PC-3 (cell line): ENCODE measurements at regions not wholly inside any gene's neighbourhood (a gene's known extent, or its start where the extent isn't known, plus 50 kb on each side); places are given as distances from the start of the nearest gene placed in this dataset.

Source experiments
- ATAC-seq: fragments of 200-7000 bp; cut with Tn5 transposase; 2 replicates; pipeline ENCODE4 v1.9.1; 2020; ENCODE audit warnings: mild to moderate bottlenecking, moderate library complexity
- BruUV-seq: library from RNA; stranded (reverse); fragments of 400-500 nt; replicated peaks from 2 replicates; lab custom pipeline; 2021; lab: Mats Ljungman, UMichigan
- CTCF ChIA-PET: fragments of 300-600 bp; sonication (Branson Sonifier 250); formaldehyde crosslinking; loops from one replicate; lab custom pipeline; 2022; ENCODE audit warnings: antibody characterized with exemption; lab: Charles Lee
- POLR2A ChIA-PET: fragments of 300-600 bp; sonication (Branson Sonifier 250); formaldehyde crosslinking; loops from one replicate; lab custom pipeline; 2022; ENCODE audit warnings: antibody characterized with exemption; ENCODE audit not compliant: unreplicated experiment; lab: Charles Lee
- DNase-seq: peaks from one replicate; pipeline ENCODE4 v3.0.0-alpha.2; 2015
- H2AFZ ChIP-seq: fragments of 300-600 bp; sonication (generic); 2 replicates; pipeline ENCODE4 v1.6.0; 2016; ENCODE audit warnings: antibody characterized with exemption, low read length
- H3F3A ChIP-seq: fragments of 300-600 bp; sonication (generic); one replicate; pipeline ENCODE4 v1.6.0; 2017; ENCODE audit warnings: antibody characterized with exemption, low read length, control low read depth, mild to moderate bottlenecking; ENCODE audit not compliant: unreplicated experiment
- H3K27ac ChIP-seq: fragments of 300-600 bp; sonication (generic); 2 replicates; pipeline ENCODE4 v1.5.1; 2016; ENCODE audit warnings: mild to moderate bottlenecking, low read length
- H3K27me3 ChIP-seq: fragments of 300-600 bp; sonication (generic); 2 replicates; pipeline ENCODE4 v1.6.1; 2016; ENCODE audit warnings: low read length, mixed read lengths
- H3K36me3 ChIP-seq: fragments of 300-600 bp; sonication (generic); 2 replicates; pipeline ENCODE4 v1.6.1; 2016; ENCODE audit warnings: low read depth, mixed run types, low read length, mixed read lengths
- H3K4me1 ChIP-seq: fragments of 300-600 bp; sonication (generic); 2 replicates; pipeline ENCODE4 v1.5.1; 2016; ENCODE audit warnings: low read length; ENCODE audit not compliant: insufficient read depth
- H3K4me2 ChIP-seq: fragments of 300-600 bp; sonication (generic); 2 replicates; pipeline ENCODE4 v1.6.0; 2016; ENCODE audit warnings: low read length
- H3K4me3 ChIP-seq: fragments of 300-600 bp; sonication (generic); 2 replicates; pipeline ENCODE4 v1.5.1; 2016; ENCODE audit warnings: mild to moderate bottlenecking, low read length, mixed read lengths
- H3K79me2 ChIP-seq: fragments of 300-600 bp; sonication (generic); 2 replicates; pipeline ENCODE4 v1.6.1; 2017; ENCODE audit warnings: low read length, mixed read lengths
- H3K9ac ChIP-seq: fragments of 300-600 bp; sonication (generic); 2 replicates; pipeline ENCODE4 v1.6.0; 2016; ENCODE audit warnings: mild to moderate bottlenecking, low read length
- H3K9me2 ChIP-seq: fragments of 300-600 bp; sonication (generic); replicated peaks from 2 replicates; pipeline ENCODE4 v1.6.1; 2016; ENCODE audit warnings: mixed run types, low read length, mixed read lengths
- H3K9me3 ChIP-seq: fragments of 300-600 bp; sonication (generic); 2 replicates; pipeline ENCODE4 v1.6.1; 2016; ENCODE audit warnings: low read length, mixed read lengths
- H4K20me1 ChIP-seq: fragments of 300-600 bp; sonication (generic); 2 replicates; pipeline ENCODE4 v1.6.1; 2016; ENCODE audit warnings: low read length, mixed read lengths
- EZH2 ChIP-seq: fragments of 300-600 bp; sonication (generic); IDR thresholded peaks from one replicate; pipeline ENCODE4 v1.6.1; 2017; ENCODE audit warnings: antibody characterized with exemption, mild to moderate bottlenecking, low read length; ENCODE audit not compliant: unreplicated experiment
- EZH2phosphoT487 ChIP-seq: fragments of 300-600 bp; sonication (generic); IDR thresholded peaks from 2 replicates; pipeline ENCODE4 v1.6.1; 2018; ENCODE audit warnings: mild to moderate bottlenecking, antibody characterized with exemption, low read length, borderline replicate concordance
- intact Hi-C: fragments of 100-400 bp; cut with micrococcal nuclease; formaldehyde crosslinking; loops from 2 replicates; pipeline ENCODE4 v1.9.0; 2023
- TF ChIP-seq, protein P1 (sequence below): fragments of 300-600 bp; sonication (generic); conservative IDR thresholded peaks from 2 replicates; pipeline ENCODE4 v1.5.1; 2017; ENCODE audit warnings: antibody characterized with exemption, low read depth, mild to moderate bottlenecking, low read length

DNA sequence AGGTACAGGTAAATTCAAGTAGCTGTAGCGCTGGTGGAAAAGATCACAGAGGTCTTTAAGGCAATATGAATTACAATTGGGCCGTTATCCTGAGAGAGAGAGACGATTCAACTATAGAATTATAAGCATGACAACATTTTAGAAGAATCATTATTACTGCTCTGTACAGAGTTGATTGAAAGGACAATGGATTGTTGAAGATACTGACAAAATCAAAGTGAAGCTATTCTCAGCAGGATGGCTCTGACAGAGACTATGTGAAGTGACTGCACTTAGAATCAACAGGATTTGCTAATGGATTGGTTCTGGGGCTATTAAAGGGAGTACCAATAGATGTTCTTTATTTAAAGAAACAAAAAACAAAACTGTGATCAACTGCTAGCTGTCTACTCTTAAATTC lies 634.8 kb upstream of the GRM3 start:
- Histone ChIP-seq H3K79me2 (no peaks in the 10 kb centered on the region), H3K4me2 (no peak overlapping the region), H3K9me3 (no peaks in the 10 kb centered on the region), H3K27ac (no peak overlapping the region), H3K27me3 (no peaks in the 10 kb centered on the region), H3K9me2 (no peaks in the 10 kb centered on the region), H3K36me3 (no peaks in the 10 kb centered on the region), H2AFZ (no peak overlapping the region), H3K4me3 (no peak overlapping the region), H4K20me1 (no peaks in the 10 kb centered on the region), H3K9ac (no peak overlapping the region), H3K4me1 (no peaks in the 10 kb centered on the region), H3F3A (no peaks in the 10 kb centered on the region)
- no TSS peak for BruUV-seq
- POLR2A ChIA-PET = no interaction called here
- CTCF ChIA-PET = no interaction called here
- DNase-seq (no peak), ATAC-seq (no peak)
- TF ChIP-seq, protein P1, sequence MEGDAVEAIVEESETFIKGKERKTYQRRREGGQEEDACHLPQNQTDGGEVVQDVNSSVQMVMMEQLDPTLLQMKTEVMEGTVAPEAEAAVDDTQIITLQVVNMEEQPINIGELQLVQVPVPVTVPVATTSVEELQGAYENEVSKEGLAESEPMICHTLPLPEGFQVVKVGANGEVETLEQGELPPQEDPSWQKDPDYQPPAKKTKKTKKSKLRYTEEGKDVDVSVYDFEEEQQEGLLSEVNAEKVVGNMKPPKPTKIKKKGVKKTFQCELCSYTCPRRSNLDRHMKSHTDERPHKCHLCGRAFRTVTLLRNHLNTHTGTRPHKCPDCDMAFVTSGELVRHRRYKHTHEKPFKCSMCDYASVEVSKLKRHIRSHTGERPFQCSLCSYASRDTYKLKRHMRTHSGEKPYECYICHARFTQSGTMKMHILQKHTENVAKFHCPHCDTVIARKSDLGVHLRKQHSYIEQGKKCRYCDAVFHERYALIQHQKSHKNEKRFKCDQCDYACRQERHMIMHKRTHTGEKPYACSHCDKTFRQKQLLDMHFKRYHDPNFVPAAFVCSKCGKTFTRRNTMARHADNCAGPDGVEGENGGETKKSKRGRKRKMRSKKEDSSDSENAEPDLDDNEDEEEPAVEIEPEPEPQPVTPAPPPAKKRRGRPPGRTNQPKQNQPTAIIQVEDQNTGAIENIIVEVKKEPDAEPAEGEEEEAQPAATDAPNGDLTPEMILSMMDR = no peak
- TF ChIP-seq EZH2 = no peak
- intact Hi-C loops = no loop called here

- no peak for TF ChIP-seq EZH2phosphoT487
- no peak for TF ChIP-seq EZH2
- TF ChIP-seq, protein P1 = no peak
Observed at GRCh38 chr7:86006909-86007308, 636.8 kb upstream of the GRM3 start.

GRCh38 chr7:86002858-86003257 lies 640.9 kb upstream of the GRM3 start:
- no peaks in the 10 kb centered on the region for H3K79me2 ChIP-seq
- ATAC-seq = no peak
- H3K4me2 ChIP-seq = no peak overlapping the region
- DNase-seq = no peak
- H3K4me3 ChIP-seq = no peak overlapping the region
- H3K36me3 ChIP-seq = no peaks in the 10 kb centered on the region
- H3K9me3 ChIP-seq = no peaks in the 10 kb centered on the region
- BruUV-seq = no TSS peak
- H3K9me2 ChIP-seq = no peaks in the 10 kb centered on the region
- intact Hi-C loops = no loop called here
- H3K4me1 ChIP-seq = no peaks in the 10 kb centered on the region
- H3K9ac ChIP-seq = no peak overlapping the region
- H2AFZ ChIP-seq = no peak overlapping the region
- H4K20me1 ChIP-seq = no peaks in the 10 kb centered on the region
- ChIA-PET CTCF (no interaction called here), POLR2A (no interaction called here)
- TF ChIP-seq, protein P1 = no peak
- TF ChIP-seq EZH2 (no peak), EZH2phosphoT487 (no peak)
- H3F3A ChIP-seq = no peaks in the 10 kb centered on the region
- no peak overlapping the region for H3K27ac ChIP-seq
- H3K27me3 ChIP-seq = no peaks in the 10 kb centered on the region

More at GRCh38 chr7:86006909-86007308, 636.8 kb upstream of the GRM3 start:
- intact Hi-C loops = no loop called here
- no peak overlapping the region for H2AFZ ChIP-seq
- no peak for ATAC-seq
- no peak for DNase-seq
- H3K4me2 ChIP-seq = no peak overlapping the region
- no peaks in the 10 kb centered on the region for H3K9me2 ChIP-seq
- H4K20me1 ChIP-seq = no peaks in the 10 kb centered on the region
- no peak overlapping the region for H3K27ac ChIP-seq
- H3K4me3 ChIP-seq = no peak overlapping the region
- H3F3A ChIP-seq = no peaks in the 10 kb centered on the region
- H3K27me3 ChIP-seq = no peaks in the 10 kb centered on the region
- H3K9ac ChIP-seq = no peak overlapping the region
- POLR2A ChIA-PET = no interaction called here
- no peaks in the 10 kb centered on the region for H3K79me2 ChIP-seq
- no peaks in the 10 kb centered on the region for H3K36me3 ChIP-seq
- no peaks in the 10 kb centered on the region for H3K4me1 ChIP-seq
- H3K9me3 ChIP-seq = no peaks in the 10 kb centered on the region
- BruUV-seq = no TSS peak
- CTCF ChIA-PET = no interaction called here
